Endothelial cell of umbilical vein (primary cell): ENCODE measurements at regions not wholly inside any gene's neighbourhood (a gene's known extent, or its start where the extent isn't known, plus 50 kb on each side); places are given as distances from the start of the nearest gene placed in this dataset.

ENCODE experiments used
- BruUV-seq: library from RNA; stranded (reverse); fragments of 400-500 nt; replicated peaks from 2 replicates; lab custom pipeline; 2021; lab: Mats Ljungman, UMichigan
- CTCF ChIA-PET: fragments of 300-600, 350-600 bp; sonication (Branson Sonifier 250); formaldehyde crosslinking; loops from one replicate; lab custom pipeline; 2021; ENCODE audit warnings: antibody characterized with exemption, inconsistent platforms; lab: Charles Lee
- POLR2A ChIA-PET: fragments of 300-600, 350-600 bp; sonication (Branson Sonifier 250); formaldehyde crosslinking; loops from one replicate; lab custom pipeline; 2021; ENCODE audit warnings: antibody characterized with exemption, inconsistent platforms; lab: Charles Lee
- DNase-seq: peaks from one replicate; pipeline ENCODE4 v3.0.0-alpha.2; 2011; ENCODE audit warnings: low read depth, low spot score
- FAIRE-seq: peaks from 2 replicates; lab custom pipeline; 2011; peaks lifted over from hg19 to GRCh38; lab: Jason Lieb, UNC
- H2AFZ ChIP-seq: 2 replicates; pipeline ENCODE4 v1.6.0; 2012; ENCODE audit warnings: low read depth, low read length, control low read depth, inconsistent platforms
- H3K27ac ChIP-seq: 2 replicates; pipeline ENCODE4 v1.5.1; 2011; ENCODE audit warnings: low read depth, mild to moderate bottlenecking, control low read depth, low read length, moderate library complexity; ENCODE audit not compliant: insufficient read depth
- H3K27me3 ChIP-seq, 2 experiments: 2 replicates each; pipeline versions ENCODE4 v1.6.0 to v1.6.1; 2011; ENCODE audit warnings: low read length in 2 of 2, mixed read lengths in 1 of 2; ENCODE audit not compliant: control insufficient read depth in 2 of 2, insufficient read depth in 2 of 2
- H3K36me3 ChIP-seq, 2 experiments: 2 replicates in 1 of 2; 3 replicates in 1 of 2; pipeline ENCODE4 v1.5.1; 2011; ENCODE audit warnings: low read length in 2 of 2, mild to moderate bottlenecking in 1 of 2, moderate library complexity in 1 of 2; ENCODE audit not compliant: control insufficient read depth in 2 of 2, insufficient read depth in 2 of 2; ENCODE audit errors: extremely low read depth in 1 of 2
- H3K4me1 ChIP-seq: 3 replicates; pipeline ENCODE4 v1.5.1; 2011; ENCODE audit warnings: mild to moderate bottlenecking, low read length; ENCODE audit not compliant: control insufficient read depth, insufficient read depth; ENCODE audit errors: extremely low read depth
- H3K4me2 ChIP-seq: 2 replicates; pipeline ENCODE4 v1.6.1; 2011; ENCODE audit warnings: low read length, control low read depth, mixed read lengths; ENCODE audit not compliant: insufficient read depth
- H3K4me3 ChIP-seq, 3 experiments: fragments of 200-600 bp in 1 of 3; sonication (generic), shearing (Covaris generic) in 1 of 3; replicated peaks in 1 of 3; 2 replicates each; pipeline ENCODE4 v1.5.1; 2011 to 2016; ENCODE audit warnings: control low read depth in 3 of 3, low read length in 3 of 3, mild to moderate bottlenecking in 2 of 3, inconsistent platforms in 1 of 3, low read depth in 1 of 3, moderate library complexity in 1 of 3; ENCODE audit not compliant: insufficient read depth in 1 of 3
- H3K79me2 ChIP-seq: 2 replicates; pipeline ENCODE4 v1.6.0; 2012; ENCODE audit warnings: low read length, inconsistent platforms; ENCODE audit not compliant: control insufficient read depth, insufficient read depth
- H3K9ac ChIP-seq: replicated peaks from 2 replicates; pipeline ENCODE3; 2011; ENCODE audit warnings: low read length, control low read depth; ENCODE audit not compliant: insufficient read depth; ENCODE audit errors: extremely low read depth
- H3K9me1 ChIP-seq: replicated peaks from 3 replicates; pipeline ENCODE4 v1.6.0; 2011; ENCODE audit warnings: mild to moderate bottlenecking, low read length; ENCODE audit not compliant: control insufficient read depth, insufficient read depth; ENCODE audit errors: extremely low read depth
- H3K9me3 ChIP-seq: replicated peaks from 2 replicates; pipeline ENCODE4 v1.5.1; 2012; ENCODE audit warnings: low read length, inconsistent platforms; ENCODE audit not compliant: control insufficient read depth, insufficient read depth
- H4K20me1 ChIP-seq: replicated peaks from 2 replicates; pipeline ENCODE3; 2011; ENCODE audit warnings: mild to moderate bottlenecking, low read length; ENCODE audit not compliant: control insufficient read depth, insufficient read depth; ENCODE audit errors: extremely low read depth
- CTCF ChIP-seq, 2 donors: IDR thresholded peaks; 1 replicate in 1 of 2; 2 replicates in 1 of 2; pipeline ENCODE4 v1.5.1; 2011; ENCODE audit warnings: low read length in 2 of 2, mild to moderate bottlenecking in 2 of 2, moderate library complexity in 2 of 2, control low read depth in 1 of 2, inconsistent platforms in 1 of 2, low read depth in 1 of 2; ENCODE audit not compliant: insufficient read depth in 1 of 2; ENCODE audit errors: extremely low read depth in 1 of 2
- EZH2 ChIP-seq: IDR thresholded peaks from 2 replicates; pipeline ENCODE4 v1.6.1; 2012; ENCODE audit warnings: borderline replicate concordance, low read depth, mild to moderate bottlenecking, moderate library complexity, low read length, inconsistent platforms; ENCODE audit not compliant: severe bottlenecking
- FOS ChIP-seq: IDR thresholded peaks from 2 replicates; pipeline ENCODE4 v1.6.1; 2011; ENCODE audit warnings: mild to moderate bottlenecking, low read length, moderate library complexity, borderline replicate concordance; ENCODE audit not compliant: insufficient read depth
- GATA2 ChIP-seq: IDR thresholded peaks from 2 replicates; pipeline ENCODE4 v1.7.0; 2011; ENCODE audit warnings: low read depth, mild to moderate bottlenecking, moderate library complexity, mixed read lengths, low read length; ENCODE audit not compliant: insufficient read length, insufficient read depth
- JUN ChIP-seq: IDR thresholded peaks from 2 replicates; pipeline ENCODE4 v1.6.1; 2011; ENCODE audit warnings: borderline replicate concordance, low read depth; ENCODE audit not compliant: insufficient read length, insufficient read depth
- MAX ChIP-seq: IDR thresholded peaks from 2 replicates; pipeline ENCODE4 v1.6.1; 2011; ENCODE audit not compliant: insufficient read depth, insufficient read length
- MYC ChIP-seq: IDR thresholded peaks from one replicate; pipeline ENCODE4 v1.6.1; 2011; ENCODE audit warnings: mild to moderate bottlenecking, low read depth, low read length
- POLR2A ChIP-seq: IDR thresholded peaks from 2 replicates; pipeline ENCODE4 v1.6.1; 2012; ENCODE audit warnings: low read depth, mild to moderate bottlenecking, control low read depth, low read length
- POLR2AphosphoS5 ChIP-seq: IDR thresholded peaks from 2 replicates; pipeline ENCODE4 v1.6.1; 2012; ENCODE audit warnings: low read depth, mild to moderate bottlenecking, control low read depth, low read length, moderate library complexity; ENCODE audit not compliant: insufficient read depth
- dilution Hi-C: fragments of 300-500 bp; cut with MboI; formaldehyde crosslinking; loops from one replicate; pipeline ENCODE4 v1.15.0; 2019; ENCODE audit warnings: low sequenced_read_pairs; ENCODE audit not compliant: extremely low pct_ligation_motif_present
- intact Hi-C: fragments of 100-400 bp; cut with micrococcal nuclease; formaldehyde crosslinking; loops from one replicate; pipeline ENCODE4 v1.10.0; 2022

- Histone ChIP-seq H3K9me1 (no peaks in the 10 kb centered on the region), H3K9me3 (no peaks in the 10 kb centered on the region), H4K20me1 (no peaks in the 10 kb centered on the region), H3K27me3 (no peaks in the 10 kb centered on the region), H3K4me1 (no peaks in the 10 kb centered on the region), H2AFZ (no peak overlapping the region), H3K79me2 (no peaks in the 10 kb centered on the region), H3K4me3 (no peak overlapping the region), H3K9ac (no peak overlapping the region), H3K27ac (no peak overlapping the region), H3K36me3 (no peaks in the 10 kb centered on the region), H3K4me2 (no peak overlapping the region)
- no TSS peak for BruUV-seq
- dilution Hi-C loops (no loop called here), intact Hi-C loops (no loop called here)
- POLR2A ChIA-PET = no interaction called here
- CTCF ChIA-PET = no interaction called here
- no peak for FAIRE-seq
- no peak for DNase-seq
- TF ChIP-seq CTCF (IDR thresholded peaks at IDR 0.05; ENCODE audit: extremely low read depth in 1 of 2, insufficient read depth in 1 of 2, low read depth in 1 of 2, low read length in 2 of 2) (no peak), POLR2A (no peak), EZH2 (no peak), MAX (no peak), FOS (no peak), JUN (no peak), POLR2AphosphoS5 (no peak), GATA2 (no peak), MYC (no peak)
Observed at GRCh38 chrX:130999360-130999759, 58.8 kb upstream of the ARHGAP36 start.
